H1 (cell line): ENCODE measurements at regions not wholly inside any gene's neighbourhood (a gene's known extent, or its start where the extent isn't known, plus 50 kb on each side); places are given as distances from the start of the nearest gene placed in this dataset.
A peak's percentile ranks its signal among the peaks of the same experiment; 100 is the strongest.

Experiments used
- CTCF ChIA-PET: fragments of 300-600 bp; sonication (Branson Sonifier 250); formaldehyde crosslinking; loops from one replicate; lab custom pipeline; 2021; ENCODE audit not compliant: partially characterized antibody; lab: Charles Lee
- POLR2A ChIA-PET: fragments of 300-600 bp; sonication (Branson Sonifier 250); formaldehyde crosslinking; loops from one replicate; lab custom pipeline; 2021; ENCODE audit warnings: inconsistent platforms; ENCODE audit not compliant: partially characterized antibody; lab: Charles Lee
- DNase-seq, 2 experiments: peaks; one replicate each; pipeline versions ENCODE4 v3.0.0 to v3.0.0-alpha.2; 2010 to 2022; ENCODE audit warnings: low spot score in 2 of 2, low read depth in 1 of 2, mixed read lengths in 1 of 2
- FAIRE-seq: peaks from 2 replicates; lab custom pipeline; 2011; peaks lifted over from hg19 to GRCh38; lab: Jason Lieb, UNC
- H2AFZ ChIP-seq: 2 replicates; pipeline ENCODE4 v1.8.1; 2012; ENCODE audit warnings: low read length, inconsistent platforms
- H2AK5ac ChIP-seq: 2 replicates; pipeline ENCODE4 v1.6.1; 2013; ENCODE audit warnings: low read depth, low read length
- H2BK120ac ChIP-seq: replicated peaks from 2 replicates; pipeline ENCODE3; 2013; ENCODE audit warnings: low read depth, low read length, inconsistent platforms
- H2BK12ac ChIP-seq: 2 replicates; pipeline ENCODE4 v1.6.1; 2013; ENCODE audit warnings: low read depth, low read length
- H2BK15ac ChIP-seq: 2 replicates; pipeline ENCODE4 v1.6.1; 2013; ENCODE audit warnings: low read length
- H2BK20ac ChIP-seq: 2 replicates; pipeline ENCODE4 v1.6.1; 2013; ENCODE audit warnings: low read length
- H2BK5ac ChIP-seq: 2 replicates; pipeline ENCODE4 v1.6.1; 2013; ENCODE audit warnings: low read depth, low read length
- H3K14ac ChIP-seq: 2 replicates; pipeline ENCODE4 v1.6.1; 2013; ENCODE audit warnings: inconsistent platforms; ENCODE audit not compliant: insufficient read length
- H3K18ac ChIP-seq: 2 replicates; pipeline ENCODE4 v1.6.1; 2013; ENCODE audit warnings: low read length; ENCODE audit errors: extremely low read depth
- H3K23ac ChIP-seq: 2 replicates; pipeline ENCODE4 v1.6.1; 2013; ENCODE audit warnings: inconsistent platforms; ENCODE audit not compliant: insufficient read length
- H3K23me2 ChIP-seq: 2 replicates; pipeline ENCODE4 v1.6.1; 2013; ENCODE audit warnings: low read depth, low read length
- H3K27ac ChIP-seq: 2 replicates; pipeline ENCODE4 v1.6.1; 2011; ENCODE audit warnings: low read depth, low read length, inconsistent platforms
- H3K27me3 ChIP-seq, 4 experiments: replicated peaks in 1 of 4; 1 replicate in 1 of 4; 2 replicates in 3 of 4; pipeline versions ENCODE4 v1.6.1 to v1.8.1; 2011 to 2013; ENCODE audit warnings: low read length in 3 of 4, mild to moderate bottlenecking in 3 of 4, inconsistent platforms in 2 of 4, mixed read lengths in 2 of 4, moderate library complexity in 1 of 4; ENCODE audit not compliant: control insufficient read depth in 3 of 4, insufficient read depth in 3 of 4; ENCODE audit errors: extremely low read depth in 1 of 4
- H3K36me3 ChIP-seq, 4 experiments: 2 replicates each; pipeline versions ENCODE4 v1.6.1 to v1.8.1; 2011 to 2013; ENCODE audit warnings: mild to moderate bottlenecking in 4 of 4, low read length in 3 of 4, moderate library complexity in 2 of 4, control low read depth in 1 of 4, inconsistent platforms in 1 of 4; ENCODE audit not compliant: insufficient read depth in 4 of 4, control insufficient read depth in 2 of 4
- H3K4ac ChIP-seq: replicated peaks from 2 replicates; pipeline ENCODE3; 2013; ENCODE audit warnings: low read length, low read depth, mixed read lengths, inconsistent platforms; ENCODE audit not compliant: insufficient read length
- H3K4me1 ChIP-seq, 4 experiments: replicated peaks in 1 of 4; 1 replicate in 1 of 4; 2 replicates in 3 of 4; pipeline versions ENCODE4 v1.6.1 to v1.8.1; 2011 to 2013; ENCODE audit warnings: low read length in 3 of 4, inconsistent platforms in 2 of 4, mixed read lengths in 1 of 4; ENCODE audit not compliant: insufficient read depth in 4 of 4, control insufficient read depth in 3 of 4
- H3K4me2 ChIP-seq, 2 experiments: 2 replicates each; pipeline versions ENCODE4 v1.6.1 to v1.8.1; 2011 to 2013; ENCODE audit warnings: low read depth in 2 of 2, low read length in 2 of 2, control low read depth in 1 of 2, inconsistent platforms in 1 of 2, mild to moderate bottlenecking in 1 of 2; ENCODE audit not compliant: insufficient read depth in 1 of 2
- H3K4me3 ChIP-seq, 4 experiments: fragments of 200-600, 300-600 bp in 1 of 4; sonication (generic), shearing (Covaris generic), sonication (Bioruptor Twin) in 1 of 4; 2 replicates each; pipeline versions ENCODE4 v1.5.1 to v1.8.1; 2011 to 2016; ENCODE audit warnings: low read length in 4 of 4, low read depth in 3 of 4, control low read depth in 2 of 4, inconsistent platforms in 2 of 4, mild to moderate bottlenecking in 2 of 4, mixed read lengths in 1 of 4, moderate library complexity in 1 of 4; ENCODE audit not compliant: insufficient read depth in 2 of 4; ENCODE audit errors: extremely low read depth in 1 of 4
- H3K56ac ChIP-seq: replicated peaks from 2 replicates; pipeline ENCODE3; 2013; ENCODE audit warnings: low read depth, mild to moderate bottlenecking, mixed read lengths, low read length, inconsistent platforms; ENCODE audit not compliant: insufficient read length
- H3K79me1 ChIP-seq: 2 replicates; pipeline ENCODE4 v1.6.1; 2013; ENCODE audit warnings: low read depth, low read length, control low read depth
- H3K79me2 ChIP-seq, 2 experiments: 2 replicates each; pipeline versions ENCODE4 v1.6.1 to v1.8.1; 2012 to 2013; ENCODE audit warnings: low read length in 2 of 2, mild to moderate bottlenecking in 2 of 2, inconsistent platforms in 1 of 2; ENCODE audit not compliant: insufficient read depth in 2 of 2, control insufficient read depth in 1 of 2
- H3K9ac ChIP-seq, 4 experiments: replicated peaks in 1 of 4; 1 replicate in 1 of 4; 2 replicates in 3 of 4; pipeline versions ENCODE4 v1.6.1 to v1.8.1; 2011 to 2013; ENCODE audit warnings: low read depth in 3 of 4, low read length in 3 of 4, control low read depth in 2 of 4, mild to moderate bottlenecking in 2 of 4, moderate library complexity in 2 of 4, inconsistent platforms in 1 of 4; ENCODE audit errors: extremely low read depth in 1 of 4
- H3K9me3 ChIP-seq, 2 experiments: 2 replicates each; pipeline versions ENCODE4 v1.6.1 to v1.8.1; 2012 to 2013; ENCODE audit warnings: mild to moderate bottlenecking in 2 of 2, moderate library complexity in 2 of 2, control low read depth in 1 of 2, inconsistent platforms in 1 of 2, low read depth in 1 of 2, low read length in 1 of 2, mixed read lengths in 1 of 2; ENCODE audit not compliant: insufficient read depth in 2 of 2
- H4K20me1 ChIP-seq, 2 experiments: replicated peaks in 1 of 2; 2 replicates each; pipeline versions ENCODE3 to v1.8.1; 2011 to 2013; ENCODE audit warnings: inconsistent platforms in 2 of 2, low read length in 2 of 2, mild to moderate bottlenecking in 1 of 2; ENCODE audit not compliant: insufficient read depth in 2 of 2, control insufficient read depth in 1 of 2
- H4K5ac ChIP-seq: 2 replicates; pipeline ENCODE4 v1.6.1; 2013; ENCODE audit warnings: low read length, low read depth, mixed read lengths, inconsistent platforms; ENCODE audit not compliant: insufficient read length
- H4K8ac ChIP-seq: 2 replicates; pipeline ENCODE4 v1.8.0; 2013; ENCODE audit warnings: mild to moderate bottlenecking, moderate library complexity, low read length, inconsistent platforms; ENCODE audit not compliant: insufficient read depth; ENCODE audit errors: extremely low read depth
- H4K91ac ChIP-seq: replicated peaks from 2 replicates; pipeline ENCODE3; 2013; ENCODE audit warnings: low read length, mixed read lengths, inconsistent platforms; ENCODE audit not compliant: insufficient read length
- JUND ChIP-seq: IDR thresholded peaks from 2 replicates; pipeline ENCODE4 v1.6.1; 2011; ENCODE audit warnings: mild to moderate bottlenecking, improper control_type of control experiment, low read length
- NANOG ChIP-seq: IDR thresholded peaks from 2 replicates; pipeline ENCODE4 v1.6.1; 2011; ENCODE audit warnings: low read length, low read depth, mild to moderate bottlenecking, inconsistent platforms; ENCODE audit not compliant: insufficient read depth, poor library complexity, severe bottlenecking
- RAD21 ChIP-seq, 2 experiments: IDR thresholded peaks in 1 of 2; conservative IDR thresholded peaks in 1 of 2; 2 replicates each; pipeline ENCODE4 v1.6.1; 2011; ENCODE audit warnings: low read depth in 2 of 2, low read length in 2 of 2, improper control_type of control experiment in 1 of 2, inconsistent platforms in 1 of 2, mild to moderate bottlenecking in 1 of 2, moderate library complexity in 1 of 2
- WGBS, 2 experiments: shearing (Covaris generic) in 1 of 2; methylation state at CpG; one replicate each; pipeline versions ENCODE4 v1.1.6 to v1.1.7; 2013 to 2015; ENCODE audit warnings: low lambda C conversion rate in 2 of 2, mixed read lengths in 2 of 2, inconsistent platforms in 1 of 2, low coverage in 1 of 2, missing lambda C conversion rate in 1 of 2; ENCODE audit not compliant: insufficient replicate concordance in 2 of 2, insufficient coverage in 1 of 2, insufficient read length in 1 of 2; ENCODE audit errors: extremely low coverage in 1 of 2, missing lambda C conversion rate in 1 of 2; 5-methylcytosine and 5-hydroxymethylcytosine counted together

DNA sequence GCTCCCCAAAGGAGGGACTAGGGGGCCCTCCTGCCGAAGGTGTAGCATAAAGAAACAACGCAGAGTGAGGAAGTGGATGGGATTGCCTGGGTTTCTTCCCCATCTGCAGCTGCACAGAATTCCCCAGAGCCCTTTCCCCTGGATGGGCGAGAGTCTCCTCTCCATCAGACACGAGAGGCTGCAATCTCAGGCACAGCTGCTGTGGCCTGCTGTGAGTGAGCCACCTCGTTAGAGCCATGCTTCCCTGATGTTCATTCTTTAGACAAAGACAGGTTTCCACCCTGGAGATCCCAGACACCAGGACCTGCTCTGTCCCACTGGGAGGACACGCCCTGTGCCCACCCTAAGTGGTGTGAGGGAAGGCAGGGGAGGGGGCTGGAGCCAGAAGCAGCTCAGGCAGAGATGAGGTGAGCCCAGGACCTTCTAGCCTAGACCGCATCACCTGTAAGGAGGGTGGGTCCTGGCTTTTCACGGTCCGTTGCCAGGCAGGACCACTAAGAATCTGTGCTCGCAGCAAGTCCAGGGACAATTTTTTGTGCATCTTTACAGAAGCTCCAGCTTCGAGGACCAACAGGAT, 268.6 kb upstream of the TCERG1L start:
- Histone ChIP-seq H3K4ac (no peak overlapping the region), H2AFZ (no peak overlapping the region), H3K9ac (no peak overlapping the region), H4K91ac (no peak overlapping the region), H2BK12ac (no peak overlapping the region), H2BK15ac (no peak overlapping the region), H3K27me3 (no peaks in the 10 kb centered on the region), H3K36me3 (no peaks in the 10 kb centered on the region), H3K18ac (no peak overlapping the region; the same call in 1 of the 2 replicates), H2AK5ac (no peak overlapping the region), H2BK120ac (no peak overlapping the region), H3K4me2 (no peak overlapping the region), H4K20me1 (no peaks in the 10 kb centered on the region), H3K79me1 (no peaks in the 10 kb centered on the region), H3K79me2 (no peaks in the 10 kb centered on the region), H3K23me2 (no peaks in the 10 kb centered on the region), H2BK20ac (no peak overlapping the region), H3K23ac (no peak overlapping the region), H3K9me3 (no peaks in the 10 kb centered on the region; a peak in 1 of 4 replicates), H4K8ac (peak overlapping the region; percentile 35; the same call in 1 of the 2 replicates), H3K27ac (no peak overlapping the region), H2BK5ac (no peak overlapping the region), H3K14ac (no peak overlapping the region), H3K56ac (no peak overlapping the region), H4K5ac (no peak overlapping the region), H3K4me3 (no peak overlapping the region), H3K4me1 (no peaks in the 10 kb centered on the region)
- POLR2A ChIA-PET, result no interaction called here
- 90% methylated on average over 10 of the region's 11 CpGs; no CpG with 5 or more reads in 1 of the 2 experiments for WGBS, 2 experiments
- TF ChIP-seq RAD21 (IDR thresholded peaks at IDR 0.05 in 1 of 2, conservative IDR thresholded peaks at IDR 0.05 in 1 of 2; ENCODE audit: low read depth in 2 of 2, low read length in 2 of 2) (no peak), NANOG (no peak), JUND (no peak)
- CTCF ChIA-PET, result interaction anchor here (0.6 to 4.3 kb wide), 5 partner anchors 8 to 126 kb away, joined by 3 to 19 read pairs (median 3); no protein-coding TSS in a partner anchor
- DNase-seq (no peak), FAIRE-seq (no peak)
